ENCODE measurements at regions not wholly inside any gene's neighbourhood (a gene's known extent, or its start where the extent isn't known, plus 50 kb on each side); places are given as distances from the start of the nearest gene placed in this dataset.
"Not testable (repeated sequence)": the region's sequence is repeated elsewhere in the genome, so short reads cannot be mapped to it uniquely, and the experiment has no call there.

GRCh38 chrX:98068024-98068580 is 1184.4 kb downstream of the RPA4 start:
- no peak for DNase-seq

DNA sequence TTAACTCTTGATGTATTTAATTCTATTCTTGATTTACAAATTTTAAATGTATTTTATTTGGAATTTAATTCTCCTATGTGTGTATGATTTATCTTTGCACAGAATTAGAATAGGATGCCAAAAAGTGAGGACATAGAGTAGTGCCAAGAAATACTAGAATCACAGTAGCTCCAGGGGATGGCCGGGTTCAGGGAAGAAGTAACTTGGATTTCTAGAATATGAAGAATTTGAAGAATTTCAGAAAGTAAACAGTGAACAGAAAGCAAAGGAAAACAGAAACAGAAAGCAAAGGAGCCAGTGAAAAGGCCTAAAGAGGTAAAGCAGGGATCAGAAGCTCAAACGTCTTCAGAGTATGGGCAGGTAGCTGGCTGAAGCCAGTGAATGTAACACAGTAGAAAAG is 1187.6 kb downstream of the RPA4 start:
- DNase-seq, result no peak

GRCh38 chrX:98077440-98077839 is 1193.7 kb downstream of the RPA4 start:
- no peak for DNase-seq

GRCh38 chrX:98111684-98112083 is 1228.0 kb downstream of the RPA4 start:
- DNase-seq, result no peak

- DNase-seq, result no peak
These were observed 1230.3 kb downstream of the RPA4 start for GRCh38 chrX:98114021-98114420.

DNA sequence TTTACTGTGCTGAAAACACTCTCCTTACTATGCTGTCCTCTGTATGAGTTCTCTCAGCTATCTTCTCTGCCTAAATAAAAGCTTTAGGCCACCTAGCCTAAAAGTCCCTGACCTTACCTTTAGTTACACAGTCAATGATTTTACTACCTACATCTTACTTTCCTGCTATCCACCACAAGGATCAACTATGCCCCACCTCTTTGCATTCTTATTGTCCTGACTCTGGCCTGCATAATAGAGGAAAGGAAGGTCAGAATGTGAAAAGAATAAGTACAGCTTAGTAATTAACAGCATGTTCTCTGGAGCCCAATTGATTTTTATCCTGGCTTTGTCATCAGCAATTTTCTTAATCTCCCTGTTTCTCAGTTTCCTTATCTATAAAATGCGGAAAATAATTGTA is 1257.8 kb downstream of the RPA4 start:
- DNase-seq, result no peak

DNA sequence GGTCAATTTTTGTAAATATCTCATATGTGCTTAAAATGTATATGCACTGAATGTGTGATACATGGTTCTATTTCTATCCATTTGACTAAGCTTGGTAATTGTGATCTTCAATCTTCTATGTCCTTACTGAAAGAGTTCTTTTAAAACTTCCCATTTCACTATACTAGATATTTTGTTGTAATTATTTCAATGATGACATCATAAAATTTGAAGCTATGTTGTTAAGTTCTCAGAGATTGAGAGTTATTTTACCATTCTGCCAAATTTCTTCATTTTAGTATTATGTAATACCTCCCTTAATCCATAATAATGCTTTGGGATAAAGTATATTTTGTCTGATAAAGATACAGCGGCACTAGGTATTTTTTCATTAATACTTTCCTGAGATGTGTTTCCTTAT is 1307.3 kb downstream of the RPA4 start:
- DNase-seq, result no peak

DNA sequence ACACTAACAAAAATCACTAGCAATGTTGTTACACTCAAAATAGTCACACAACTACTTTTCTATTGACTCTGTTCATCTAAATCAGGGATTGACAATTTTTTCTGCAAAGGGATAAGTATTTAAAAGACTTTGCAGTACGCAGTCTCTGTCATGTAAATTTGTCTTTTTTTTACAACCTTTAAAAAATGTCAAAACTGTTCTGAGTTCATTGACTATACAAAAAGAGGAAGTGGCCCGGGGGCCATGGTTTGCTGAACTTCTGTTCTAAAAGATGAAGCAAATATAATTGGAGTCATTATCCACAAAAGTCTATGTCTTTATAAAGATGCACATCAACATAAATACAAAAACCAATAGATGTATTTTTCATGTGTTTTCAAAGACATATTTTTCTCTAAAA is 1310.3 kb downstream of the RPA4 start:
- no peak for DNase-seq

DNA sequence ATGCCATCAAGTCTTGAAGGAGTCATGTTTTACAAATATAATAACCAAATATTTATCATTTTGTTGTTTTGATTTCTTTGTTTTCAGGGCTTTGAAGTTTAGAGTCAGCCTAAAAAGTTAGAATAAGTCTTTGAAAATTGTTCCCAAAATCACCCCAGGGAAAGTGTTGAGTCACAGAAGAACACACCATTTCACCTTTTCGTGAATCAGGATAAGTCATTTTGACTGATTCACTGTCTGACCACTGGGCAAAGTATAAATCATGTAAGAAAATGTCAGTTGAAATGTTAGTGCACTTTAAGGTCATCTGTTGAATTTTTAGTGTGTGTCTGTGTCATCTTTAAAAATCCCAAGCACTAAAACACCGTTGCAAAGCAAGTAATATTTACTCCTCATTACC is 1320.1 kb downstream of the RPA4 start:
- no peak for DNase-seq

GRCh38 chrX:98207947-98208346 is 1324.2 kb downstream of the RPA4 start:
- DNase-seq, result no peak

- no peak for DNase-seq
These were observed 1347.3 kb downstream of the RPA4 start for GRCh38 chrX:98231003-98231402.

DNA sequence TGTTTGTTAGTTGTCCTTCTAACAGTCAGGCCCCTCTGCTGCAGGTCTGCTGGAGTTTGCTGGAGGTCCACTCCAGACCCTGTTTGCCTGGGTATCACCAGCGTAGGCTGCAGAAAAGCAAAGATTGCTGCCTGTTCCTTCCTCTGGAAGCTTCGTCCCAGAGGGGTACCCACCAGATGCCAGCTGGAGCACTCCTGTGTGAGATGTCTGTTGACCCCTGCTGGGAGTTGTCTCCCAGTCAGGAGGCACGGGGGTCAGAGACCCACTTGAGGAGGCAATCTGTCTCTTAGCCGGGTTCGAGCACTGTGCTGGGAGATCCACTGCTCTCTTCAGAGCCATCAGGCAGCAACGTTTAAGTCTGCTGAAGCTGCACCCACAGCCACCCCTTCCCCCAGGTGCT is 1356.4 kb downstream of the RPA4 start:
- not testable (repeated sequence) for DNase-seq

DNA sequence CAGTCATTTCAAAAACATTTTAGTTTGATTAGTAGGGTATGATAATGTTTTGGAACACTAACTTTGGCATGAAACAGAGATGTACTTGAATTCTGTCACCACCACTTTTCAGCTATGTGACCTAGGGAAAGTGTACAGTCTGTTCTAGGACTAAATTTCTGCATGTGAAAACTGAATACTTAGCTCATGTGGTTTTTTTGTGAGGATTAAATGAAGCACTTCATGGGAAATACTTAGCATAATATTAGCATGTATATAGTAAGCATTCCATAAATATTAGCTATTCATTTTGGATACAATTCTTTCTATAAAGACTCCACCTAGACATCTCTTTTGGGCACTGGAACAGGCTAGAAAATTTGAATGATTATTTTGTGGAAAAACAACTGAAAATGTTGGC is 1379.4 kb downstream of the RPA4 start:
- DNase-seq, result no peak

- no peak for DNase-seq
These were observed 1406.0 kb downstream of the RPA4 start for GRCh38 chrX:98289726-98290125.

- DNase-seq, result no peak
These were observed 1410.6 kb downstream of the RPA4 start for GRCh38 chrX:98294310-98294709.

GRCh38 chrX:98296129-98296528 is 1412.4 kb downstream of the RPA4 start:
- DNase-seq, result no peak

- DNase-seq, result no peak
These were observed 1416.1 kb downstream of the RPA4 start for GRCh38 chrX:98299785-98300184.

GRCh38 chrX:98300536-98300935 is 1416.8 kb downstream of the RPA4 start:
- DNase-seq, result not testable (repeated sequence)

DNA sequence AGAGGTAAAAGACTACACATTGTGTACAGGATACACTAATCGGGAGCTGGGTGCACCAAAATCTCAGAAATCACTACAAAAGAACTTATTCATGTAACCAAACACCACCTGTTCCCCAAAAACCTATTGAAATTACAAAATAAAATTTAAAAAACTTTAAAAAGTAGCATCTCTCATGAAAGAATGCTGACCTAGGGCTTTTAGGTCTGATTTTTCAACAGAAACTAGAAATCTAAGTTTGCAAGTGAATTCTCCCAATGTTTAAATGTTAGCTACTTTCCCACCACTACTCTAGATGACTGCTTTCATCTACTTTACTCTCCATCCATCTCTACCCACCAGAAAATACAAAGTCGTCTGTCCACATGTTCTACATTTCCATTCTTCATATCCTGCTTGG is 1447.7 kb downstream of the RPA4 start:
- DNase-seq, result no peak

DNA sequence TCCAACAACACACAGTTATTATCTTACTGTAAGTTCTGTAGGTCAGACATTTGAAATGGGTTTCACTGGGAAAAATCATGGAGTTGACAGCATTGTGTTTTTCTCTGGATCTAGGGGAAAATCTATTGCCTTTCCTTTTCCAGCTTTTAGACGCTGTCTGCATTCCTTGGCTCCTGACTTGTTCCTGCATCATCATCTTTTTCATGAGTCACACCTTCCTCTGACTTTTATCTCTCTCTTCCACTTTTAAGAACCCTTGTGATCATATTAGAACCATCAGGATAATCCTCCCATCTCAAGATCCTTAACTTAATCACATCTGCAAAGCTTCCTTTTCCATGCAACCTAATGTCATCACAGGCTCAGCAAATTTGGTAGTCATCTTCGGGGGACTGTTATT is 1454.8 kb downstream of the RPA4 start:
- DNase-seq, result no peak

GRCh38 chrX:98350940-98351339 is 1467.2 kb downstream of the RPA4 start:
- DNase-seq, result no peak

- DNase-seq, result no peak
These were observed 1473.4 kb downstream of the RPA4 start for GRCh38 chrX:98357146-98357545.

DNA sequence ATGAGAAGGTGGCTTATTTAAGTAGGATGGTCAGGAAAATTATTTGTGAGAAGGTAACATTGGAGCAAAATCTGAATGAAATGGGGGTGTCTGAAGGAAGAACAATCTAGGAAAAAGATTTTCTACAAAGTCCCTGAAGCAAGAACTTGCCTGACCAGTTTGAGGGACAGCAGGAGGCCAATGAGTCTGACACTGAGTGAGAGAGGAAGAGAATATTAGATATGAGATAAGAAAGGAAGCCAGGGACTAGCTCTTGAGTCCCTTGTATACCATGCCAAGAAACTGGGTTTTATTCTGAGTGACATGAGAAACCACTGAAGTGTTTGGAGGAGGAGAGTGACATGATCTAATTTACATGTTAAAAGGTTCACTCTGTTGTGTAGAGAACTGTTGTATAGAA is 1478.9 kb downstream of the RPA4 start:
- DNase-seq, result no peak

DNA sequence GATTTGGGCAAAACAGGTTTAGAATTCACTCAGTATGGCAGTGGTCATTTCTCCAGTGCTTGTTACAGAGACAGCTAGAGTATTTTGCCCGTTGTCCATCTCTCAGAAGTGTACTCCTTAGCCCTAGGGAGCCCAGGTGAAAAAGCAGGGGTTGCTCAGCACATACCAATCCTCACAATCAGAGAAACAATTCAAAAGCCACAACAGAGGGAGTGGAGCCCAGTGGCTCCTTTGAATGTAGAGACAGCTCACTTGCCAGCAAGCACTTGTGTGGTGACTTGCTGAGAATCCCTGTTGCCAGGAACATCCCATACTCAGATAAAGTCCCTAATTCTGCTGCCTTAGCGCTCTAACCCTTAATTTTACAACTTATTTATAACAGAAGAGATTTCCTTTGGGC is 1488.3 kb downstream of the RPA4 start:
- DNase-seq, result no peak

GRCh38 chrX:98379134-98379533 is 1495.4 kb downstream of the RPA4 start:
- no peak for DNase-seq

- DNase-seq, result no peak
These were observed 1496.4 kb downstream of the RPA4 start for GRCh38 chrX:98380106-98380505.

Data from activated CD4-positive, alpha-beta T cell treated with anti-CD3 and anti-CD28 coated beads for 48 hours (primary cell).